Activated CD8-positive, alpha-beta T cell treated with anti-CD3 and anti-CD28 coated beads for 36 hours (primary cell): ENCODE measurements at regions not wholly inside any gene's neighbourhood (a gene's known extent, or its start where the extent isn't known, plus 50 kb on each side); places are given as distances from the start of the nearest gene placed in this dataset.

Experiments
- ATAC-seq: fragments of 200-7000 bp; cut with Tn5 transposase; one replicate; pipeline ENCODE4 v1.10.0; 2021; ENCODE audit warnings: mild to moderate bottlenecking, moderate library complexity
- CTCF ChIA-PET: fragments of 350-600 bp; sonication (Branson Sonifier 250); formaldehyde crosslinking; loops from one replicate; lab custom pipeline; 2021; ENCODE audit warnings: antibody characterized with exemption; lab: Charles Lee
- POLR2A ChIA-PET: fragments of 350-600 bp; sonication (Branson Sonifier 250); formaldehyde crosslinking; loops from one replicate; lab custom pipeline; 2021; ENCODE audit warnings: antibody characterized with exemption; lab: Charles Lee
- DNase-seq: peaks from one replicate; pipeline ENCODE4 v3.0.0-alpha.2; 2020
- H3K27ac Mint-ChIP-seq: one replicate; pipeline ENCODE4 v1.8.0; 2021; ENCODE audit warnings: mild to moderate bottlenecking, mixed read lengths
- H3K27me3 Mint-ChIP-seq: one replicate; pipeline ENCODE4 v1.8.0; 2021; ENCODE audit warnings: mixed read lengths
- H3K36me3 Mint-ChIP-seq: one replicate; pipeline ENCODE4 v1.8.0; 2021; ENCODE audit warnings: low read depth, mixed read lengths
- H3K4me1 Mint-ChIP-seq: one replicate; pipeline ENCODE4 v1.8.0; 2021; ENCODE audit warnings: low read depth, mixed read lengths
- H3K4me3 Mint-ChIP-seq: one replicate; pipeline ENCODE4 v1.8.0; 2021; ENCODE audit warnings: mild to moderate bottlenecking, moderate library complexity, mixed read lengths
- H3K9me3 Mint-ChIP-seq: one replicate; pipeline ENCODE4 v1.8.0; 2021; ENCODE audit warnings: mixed read lengths
- intact Hi-C: fragments of 100-400 bp; cut with micrococcal nuclease; formaldehyde crosslinking; loops from one replicate; pipeline ENCODE4 v1.10.0; 2022
- TF ChIP-seq, protein P1 (sequence below): fragments of 200-600 bp; IDR thresholded peaks from one replicate; pipeline ENCODE4 v1.8.0; 2022; ENCODE audit warnings: antibody characterized with exemption, mild to moderate bottlenecking

DNA sequence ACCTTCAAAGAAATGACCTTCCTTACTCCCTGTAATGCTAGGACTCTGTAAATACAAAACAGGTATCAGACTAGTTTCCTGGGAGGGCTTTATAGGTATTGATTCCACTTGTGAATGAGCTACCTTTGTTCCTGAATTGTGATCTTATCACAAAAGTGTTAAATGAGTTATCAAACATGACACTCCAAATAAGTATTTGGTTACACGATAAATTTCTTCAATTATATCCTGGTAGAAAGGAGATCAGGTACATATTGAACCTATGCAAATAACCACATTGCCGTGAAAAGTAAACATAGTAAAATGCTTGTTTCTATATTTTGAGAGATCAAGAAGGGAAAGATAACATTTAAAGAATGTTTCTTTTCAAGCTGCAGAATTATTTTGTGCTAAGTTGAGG is 285.3 kb downstream of the HIVEP2 start:
- TF ChIP-seq, protein P1, sequence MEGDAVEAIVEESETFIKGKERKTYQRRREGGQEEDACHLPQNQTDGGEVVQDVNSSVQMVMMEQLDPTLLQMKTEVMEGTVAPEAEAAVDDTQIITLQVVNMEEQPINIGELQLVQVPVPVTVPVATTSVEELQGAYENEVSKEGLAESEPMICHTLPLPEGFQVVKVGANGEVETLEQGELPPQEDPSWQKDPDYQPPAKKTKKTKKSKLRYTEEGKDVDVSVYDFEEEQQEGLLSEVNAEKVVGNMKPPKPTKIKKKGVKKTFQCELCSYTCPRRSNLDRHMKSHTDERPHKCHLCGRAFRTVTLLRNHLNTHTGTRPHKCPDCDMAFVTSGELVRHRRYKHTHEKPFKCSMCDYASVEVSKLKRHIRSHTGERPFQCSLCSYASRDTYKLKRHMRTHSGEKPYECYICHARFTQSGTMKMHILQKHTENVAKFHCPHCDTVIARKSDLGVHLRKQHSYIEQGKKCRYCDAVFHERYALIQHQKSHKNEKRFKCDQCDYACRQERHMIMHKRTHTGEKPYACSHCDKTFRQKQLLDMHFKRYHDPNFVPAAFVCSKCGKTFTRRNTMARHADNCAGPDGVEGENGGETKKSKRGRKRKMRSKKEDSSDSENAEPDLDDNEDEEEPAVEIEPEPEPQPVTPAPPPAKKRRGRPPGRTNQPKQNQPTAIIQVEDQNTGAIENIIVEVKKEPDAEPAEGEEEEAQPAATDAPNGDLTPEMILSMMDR = no peak
- H3K27me3 Mint-ChIP-seq = peaks cover 1% of the 10 kb centered on the region

DNA sequence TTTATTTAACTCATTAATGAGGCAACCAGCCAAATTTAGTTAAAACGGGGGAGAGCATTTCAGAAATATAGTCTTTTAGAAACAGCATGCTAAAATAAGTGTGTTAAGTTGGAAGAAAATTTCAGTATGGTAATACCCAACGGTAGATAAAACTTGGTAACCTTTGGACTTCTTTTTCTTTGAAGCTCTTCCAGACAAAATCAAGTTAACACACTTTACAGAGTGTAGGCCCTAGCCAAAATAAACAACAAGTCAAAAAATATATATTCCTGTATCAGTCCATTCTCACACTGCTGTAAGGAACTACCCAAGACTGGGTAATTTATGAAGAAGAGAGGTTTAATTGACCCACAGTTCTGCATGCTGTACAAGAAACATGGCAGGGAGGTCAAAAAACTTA is 279.6 kb downstream of the HIVEP2 start:
- TF ChIP-seq, protein P1 = no peak
- no peaks in the 10 kb centered on the region for H3K27me3 Mint-ChIP-seq
- POLR2A ChIA-PET = no interaction called here
- DNase-seq (no peak), ATAC-seq (no peak)
- H3K4me3 Mint-ChIP-seq = no peak overlapping the region
- H3K27ac Mint-ChIP-seq = no peak overlapping the region
- H3K9me3 Mint-ChIP-seq = peaks cover 14% of the 10 kb centered on the region
- intact Hi-C loops = no loop called here
- H3K36me3 Mint-ChIP-seq = no peaks in the 10 kb centered on the region
- H3K4me1 Mint-ChIP-seq = peaks cover 14% of the 10 kb centered on the region
- CTCF ChIA-PET = no interaction called here

More for the DNA sequence above, 285.3 kb downstream of the HIVEP2 start:
- Mint-ChIP-seq H3K27ac (no peak overlapping the region), H3K9me3 (peaks cover 12% of the 10 kb centered on the region), H3K4me3 (no peak overlapping the region), H3K36me3 (no peaks in the 10 kb centered on the region), H3K4me1 (no peaks in the 10 kb centered on the region)
- DNase-seq (no peak), ATAC-seq (no peak)
- ChIA-PET CTCF (no interaction called here), POLR2A (no interaction called here)
- intact Hi-C loops = no loop called here

DNA sequence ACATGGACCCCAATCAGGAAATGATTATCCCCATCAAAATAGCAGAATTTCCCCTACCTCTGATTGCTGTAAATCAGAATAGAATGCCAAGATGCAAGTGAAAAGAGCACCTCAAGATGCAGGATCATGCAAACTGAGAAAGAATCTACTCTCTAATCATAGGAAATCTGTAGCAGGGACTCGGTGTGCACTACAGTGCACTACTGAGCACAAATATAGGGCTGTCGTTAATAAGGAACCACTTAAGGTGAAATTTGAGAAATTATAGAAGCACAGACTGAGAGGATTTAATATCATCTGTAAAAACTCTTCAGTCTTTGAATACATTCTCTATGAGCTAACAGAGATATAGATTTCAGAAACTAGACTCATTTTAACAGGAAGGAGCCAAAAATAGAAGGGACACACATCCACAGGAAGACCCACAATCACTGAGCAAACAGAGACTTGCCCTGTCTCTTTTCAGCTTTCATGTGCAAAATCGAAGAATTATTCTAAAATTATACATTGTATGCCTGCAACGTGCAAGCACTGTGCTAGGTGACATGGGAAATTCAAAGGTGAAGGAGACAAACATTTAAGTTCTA is 278.3 kb downstream of the HIVEP2 start:
- ChIA-PET POLR2A (no interaction called here), CTCF (no interaction called here)
- TF ChIP-seq, protein P1 = no peak
- Mint-ChIP-seq H3K9me3 (peaks cover 16% of the 10 kb centered on the region), H3K36me3 (no peaks in the 10 kb centered on the region), H3K4me1 (peaks cover 14% of the 10 kb centered on the region), H3K27me3 (no peaks in the 10 kb centered on the region), H3K27ac (no peak overlapping the region), H3K4me3 (no peak overlapping the region)
- intact Hi-C loops = no loop called here
- ATAC-seq (no peak), DNase-seq (no peak)

DNA sequence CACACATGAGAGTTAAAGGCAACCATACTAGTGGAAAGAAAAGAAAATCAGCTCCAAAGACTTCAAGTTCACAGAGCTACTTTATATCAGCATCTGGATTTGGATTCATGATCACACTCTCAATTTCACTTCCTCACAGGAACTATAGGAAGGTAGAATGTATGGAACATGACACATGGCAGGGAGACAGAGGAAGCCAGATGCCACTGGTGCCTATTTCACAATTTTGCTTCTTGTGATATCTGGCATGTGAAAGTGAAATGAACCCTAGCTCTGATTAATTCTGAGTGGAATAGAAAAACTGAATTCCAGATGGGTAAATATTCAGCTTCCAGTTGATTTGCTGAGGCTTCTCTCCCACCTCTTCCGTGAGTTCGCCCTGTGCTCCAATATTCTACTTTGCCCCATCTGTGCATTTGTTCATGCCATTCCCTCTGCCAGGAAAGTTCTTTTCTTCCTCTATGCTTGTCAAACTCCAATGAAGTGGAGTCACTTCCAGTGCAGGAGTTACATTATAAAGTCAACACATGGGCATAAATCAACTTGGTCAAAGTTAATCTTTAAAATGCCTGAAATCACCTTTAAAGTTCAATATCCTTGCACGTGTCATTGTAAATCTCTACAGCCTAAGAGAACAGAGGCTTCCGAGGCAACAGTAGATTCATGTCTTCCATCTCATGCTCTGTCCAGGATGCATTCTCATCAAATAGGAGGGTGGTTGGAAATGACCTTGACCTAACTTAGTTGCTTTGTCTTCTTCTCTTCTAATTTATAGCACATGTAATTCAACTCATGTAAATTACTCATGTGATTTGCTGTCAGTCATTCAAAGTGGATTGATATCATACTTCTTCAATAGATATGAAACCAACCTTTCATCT is 275.3 kb downstream of the HIVEP2 start:
- ChIA-PET CTCF (no interaction called here), POLR2A (no interaction called here)
- DNase-seq (no peak), ATAC-seq (no peak)
- Mint-ChIP-seq H3K27me3 (peaks cover 3% of the 10 kb centered on the region), H3K9me3 (peaks cover 5% of the 10 kb centered on the region), H3K36me3 (no peaks in the 10 kb centered on the region), H3K27ac (no peak overlapping the region), H3K4me3 (no peak overlapping the region), H3K4me1 (peaks cover 14% of the 10 kb centered on the region)
- TF ChIP-seq, protein P1 = no peak
- intact Hi-C loops = no loop called here

DNA sequence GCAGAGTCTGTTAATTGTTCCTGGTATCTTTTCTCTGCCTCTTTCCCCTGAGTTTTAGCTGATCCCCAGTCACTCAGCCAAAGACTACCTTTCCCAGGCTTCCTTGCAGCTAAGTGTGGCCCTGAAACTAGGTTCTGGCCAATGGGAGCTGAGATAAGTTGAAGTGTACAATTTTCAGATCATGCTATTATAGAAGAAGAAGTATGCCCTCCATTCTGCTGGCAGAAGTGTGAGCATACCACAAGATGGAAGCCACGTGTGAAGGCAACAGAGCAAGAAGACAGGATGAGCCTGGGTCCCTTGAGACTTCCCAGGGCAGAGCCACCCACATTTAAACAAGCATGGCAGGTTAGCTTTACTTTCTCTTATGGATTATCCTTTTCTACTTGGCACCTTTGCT is 273.2 kb downstream of the HIVEP2 start:
- ATAC-seq (peak; percentile 13), DNase-seq (no peak)
- Mint-ChIP-seq H3K4me1 (peaks cover 9% of the 10 kb centered on the region), H3K27ac (no peak overlapping the region), H3K9me3 (peaks cover 5% of the 10 kb centered on the region), H3K36me3 (no peaks in the 10 kb centered on the region), H3K4me3 (no peak overlapping the region), H3K27me3 (peaks cover 4% of the 10 kb centered on the region)
- CTCF ChIA-PET = interaction anchor here (0.7 kb wide), 1 partner anchor 518 kb away, joined by 3 read pairs; no protein-coding TSS in a partner anchor
- POLR2A ChIA-PET = no interaction called here
- intact Hi-C loops = no loop called here
- TF ChIP-seq, protein P1 = no peak
